ENCODE measurements at regions not wholly inside any gene's neighbourhood (a gene's known extent, or its start where the extent isn't known, plus 50 kb on each side); places are given as distances from the start of the nearest gene placed in this dataset.

DNA sequence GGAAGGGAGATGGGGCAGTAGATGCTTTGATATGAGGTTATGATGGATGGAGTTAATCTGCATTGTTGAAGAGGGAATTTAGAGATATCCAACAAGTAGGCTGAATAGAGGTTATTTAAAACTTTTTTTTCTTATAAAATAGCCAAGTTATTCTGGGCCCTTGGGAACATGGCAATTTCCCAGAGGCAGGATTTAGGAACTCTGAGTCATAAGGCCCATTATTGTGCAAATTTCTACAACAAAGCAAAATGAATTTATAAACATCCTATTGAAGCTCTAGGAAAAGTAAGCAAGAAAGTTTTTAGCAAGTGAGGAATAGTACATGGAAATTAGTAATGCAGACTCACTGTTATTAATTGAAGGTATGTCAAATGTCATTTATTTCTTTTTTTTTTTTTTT lies 160.9 kb upstream of the NPY start:
- intact Hi-C loops (cut with DNase I; ENCODE audit: low total_unique reads), result no loop called here
- TF ChIP-seq, protein P1, sequence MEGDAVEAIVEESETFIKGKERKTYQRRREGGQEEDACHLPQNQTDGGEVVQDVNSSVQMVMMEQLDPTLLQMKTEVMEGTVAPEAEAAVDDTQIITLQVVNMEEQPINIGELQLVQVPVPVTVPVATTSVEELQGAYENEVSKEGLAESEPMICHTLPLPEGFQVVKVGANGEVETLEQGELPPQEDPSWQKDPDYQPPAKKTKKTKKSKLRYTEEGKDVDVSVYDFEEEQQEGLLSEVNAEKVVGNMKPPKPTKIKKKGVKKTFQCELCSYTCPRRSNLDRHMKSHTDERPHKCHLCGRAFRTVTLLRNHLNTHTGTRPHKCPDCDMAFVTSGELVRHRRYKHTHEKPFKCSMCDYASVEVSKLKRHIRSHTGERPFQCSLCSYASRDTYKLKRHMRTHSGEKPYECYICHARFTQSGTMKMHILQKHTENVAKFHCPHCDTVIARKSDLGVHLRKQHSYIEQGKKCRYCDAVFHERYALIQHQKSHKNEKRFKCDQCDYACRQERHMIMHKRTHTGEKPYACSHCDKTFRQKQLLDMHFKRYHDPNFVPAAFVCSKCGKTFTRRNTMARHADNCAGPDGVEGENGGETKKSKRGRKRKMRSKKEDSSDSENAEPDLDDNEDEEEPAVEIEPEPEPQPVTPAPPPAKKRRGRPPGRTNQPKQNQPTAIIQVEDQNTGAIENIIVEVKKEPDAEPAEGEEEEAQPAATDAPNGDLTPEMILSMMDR (IDR thresholded peaks at IDR 0.05), result no peak
- no peaks in the 10 kb centered on the region for H3K36me3 ChIP-seq

DNA sequence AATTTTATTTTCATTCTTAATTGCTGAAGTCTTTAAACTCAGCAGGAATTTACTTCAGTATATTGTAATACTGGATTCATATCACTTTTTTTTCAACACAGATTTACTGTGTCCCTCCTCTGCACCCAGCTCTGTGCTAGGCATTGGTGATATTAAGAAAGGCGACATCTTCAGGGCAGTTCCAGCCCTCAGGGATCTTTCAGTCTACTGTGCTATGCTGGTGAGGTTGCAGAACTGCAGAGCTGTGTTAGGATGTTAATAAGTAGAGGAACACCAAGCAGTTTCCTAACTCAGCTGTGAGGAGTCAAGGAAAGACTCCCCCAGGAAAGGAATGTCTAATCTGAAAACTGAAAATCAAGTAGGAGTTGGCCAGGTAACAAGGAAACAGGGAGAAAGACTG lies 158.2 kb upstream of the NPY start:
- no peaks in the 10 kb centered on the region for H3K27me3 ChIP-seq
- intact Hi-C loops (cut with DNase I; ENCODE audit: low total_unique reads), result no loop called here
- no peaks in the 10 kb centered on the region for H3K4me1 ChIP-seq

More for the DNA sequence above, 160.9 kb upstream of the NPY start:
- Histone ChIP-seq H3K4me3 (no peak overlapping the region), H3K27ac (no peak overlapping the region), H3K4me1 (no peaks in the 10 kb centered on the region), H3K27me3 (no peaks in the 10 kb centered on the region), H3K9me3 (no peaks in the 10 kb centered on the region)
- DNase-seq, result no peak

DNA sequence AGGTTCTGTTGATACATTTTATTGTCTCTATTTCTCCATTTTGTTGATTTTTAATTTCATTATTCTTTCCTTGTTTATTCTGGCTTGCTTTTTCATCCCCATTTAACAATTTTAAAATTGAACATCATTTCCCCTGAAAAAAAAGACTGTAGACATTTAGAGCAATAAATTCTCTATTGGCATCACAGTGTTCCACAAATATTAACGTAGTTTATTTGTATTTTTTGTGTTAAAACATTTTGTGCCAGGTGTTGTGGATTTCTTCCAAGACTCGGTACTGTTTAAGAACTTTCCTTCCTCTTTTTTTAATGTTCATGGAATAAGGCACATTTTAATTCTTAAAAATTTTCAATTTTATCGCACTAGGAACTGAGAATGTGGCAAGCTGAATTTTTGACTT lies 156.1 kb upstream of the NPY start:
- intact Hi-C loops (cut with DNase I; ENCODE audit: low total_unique reads), result no loop called here
- no peaks in the 10 kb centered on the region for H3K27me3 ChIP-seq

More for the DNA sequence above, 158.2 kb upstream of the NPY start:
- no peaks in the 10 kb centered on the region for H3K36me3 ChIP-seq
- H3K9me3 ChIP-seq, result no peaks in the 10 kb centered on the region
- TF ChIP-seq, protein P1 (IDR thresholded peaks at IDR 0.05), result no peak
- no peak overlapping the region for H3K4me3 ChIP-seq
- DNase-seq, result no peak
- no peak overlapping the region for H3K27ac ChIP-seq

DNA sequence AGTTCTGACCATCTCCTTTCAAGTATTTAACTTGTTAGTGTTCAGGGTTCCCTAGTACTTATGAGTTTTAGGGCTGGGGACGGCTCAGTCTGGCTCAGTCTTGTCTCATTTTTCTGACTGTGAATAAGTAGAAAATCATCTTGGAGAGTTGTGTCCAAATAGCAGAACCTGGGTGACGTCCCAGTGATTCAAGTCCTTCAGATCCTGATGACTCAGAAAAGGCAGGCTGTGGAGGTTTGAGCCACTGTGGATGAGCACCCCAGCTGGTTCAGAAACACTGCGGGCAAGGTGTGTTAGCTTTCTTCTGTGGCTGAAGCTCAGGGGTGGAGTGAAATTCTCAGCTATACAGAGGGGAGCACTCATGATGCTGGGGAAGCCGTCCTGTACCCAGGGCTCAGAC lies 154.4 kb upstream of the NPY start:
- Histone ChIP-seq H3K27me3 (no peaks in the 10 kb centered on the region), H3K36me3 (no peaks in the 10 kb centered on the region), H3K4me1 (no peaks in the 10 kb centered on the region), H3K27ac (no peak overlapping the region), H3K9me3 (no peaks in the 10 kb centered on the region), H3K4me3 (no peak overlapping the region)
- TF ChIP-seq, protein P1 (IDR thresholded peaks at IDR 0.05), result no peak
- DNase-seq, result no peak
- intact Hi-C loops (cut with DNase I; ENCODE audit: low total_unique reads), result no loop called here

More for the DNA sequence above, 156.1 kb upstream of the NPY start:
- TF ChIP-seq, protein P1 (IDR thresholded peaks at IDR 0.05), result no peak
- Histone ChIP-seq H3K27ac (no peak overlapping the region), H3K9me3 (no peaks in the 10 kb centered on the region), H3K36me3 (no peaks in the 10 kb centered on the region), H3K4me3 (no peak overlapping the region), H3K4me1 (no peaks in the 10 kb centered on the region)
- no peak for DNase-seq

DNA sequence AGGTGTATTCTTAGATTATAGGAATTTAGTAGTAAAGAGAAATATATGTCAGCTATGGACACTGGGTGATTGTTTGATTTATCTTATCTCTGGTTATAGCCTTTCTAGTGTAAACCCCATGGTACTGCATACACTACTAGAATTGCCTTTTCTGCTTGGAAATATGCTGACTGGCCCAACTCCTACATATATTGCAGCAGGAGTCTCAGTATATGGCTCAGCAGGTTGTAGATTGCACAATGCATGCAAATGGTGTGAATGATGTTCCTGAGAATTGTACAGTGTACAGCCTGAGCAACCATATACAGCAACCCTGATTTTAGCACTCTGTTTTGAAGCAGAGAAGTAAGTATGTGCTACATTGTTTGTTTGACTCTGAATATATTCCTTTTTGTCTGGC lies 153.4 kb upstream of the NPY start:
- Histone ChIP-seq H3K4me1 (no peaks in the 10 kb centered on the region), H3K9me3 (no peaks in the 10 kb centered on the region), H3K27me3 (no peaks in the 10 kb centered on the region), H3K27ac (no peak overlapping the region), H3K4me3 (no peak overlapping the region), H3K36me3 (no peaks in the 10 kb centered on the region)
- TF ChIP-seq, protein P1 (IDR thresholded peaks at IDR 0.05), result no peak
- intact Hi-C loops (cut with DNase I; ENCODE audit: low total_unique reads), result no loop called here
- no peak for DNase-seq

DNA sequence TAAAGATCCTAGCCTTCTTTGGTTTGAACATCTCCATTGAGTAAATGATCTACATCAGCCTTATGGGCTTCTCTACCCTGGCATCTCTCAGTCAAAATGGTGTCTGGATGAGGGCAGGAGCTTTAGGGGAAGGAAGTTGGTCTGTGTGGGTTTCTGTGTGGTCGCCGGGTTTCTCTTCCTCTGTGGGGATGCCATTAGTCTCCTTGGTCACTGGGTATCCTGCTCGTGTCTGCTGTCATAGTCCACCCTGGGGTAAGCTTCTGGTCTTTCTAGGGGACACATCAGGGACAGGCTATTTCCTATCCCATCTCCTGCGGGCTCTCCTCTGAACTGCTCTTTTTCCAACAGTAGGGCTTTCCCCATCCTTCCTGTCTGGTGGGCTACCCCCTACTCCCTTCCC lies 150.3 kb upstream of the NPY start:
- H3K9me3 ChIP-seq, result no peaks in the 10 kb centered on the region
- H3K36me3 ChIP-seq, result no peaks in the 10 kb centered on the region
- intact Hi-C loops (cut with DNase I; ENCODE audit: low total_unique reads), result no loop called here
- H3K4me3 ChIP-seq, result no peak overlapping the region
- DNase-seq, result no peak
- H3K27me3 ChIP-seq, result no peaks in the 10 kb centered on the region
- H3K4me1 ChIP-seq, result no peaks in the 10 kb centered on the region
- TF ChIP-seq, protein P1 (IDR thresholded peaks at IDR 0.05), result no peak
- no peak overlapping the region for H3K27ac ChIP-seq

Data from tibial artery (tissue), 4 donors.